Cerebellar nuclear complex (tissue), 1 donor: ENCODE measurements at regions not wholly inside any gene's neighbourhood (a gene's known extent, or its start where the extent isn't known, plus 50 kb on each side); places are given as distances from the start of the nearest gene placed in this dataset.

Experiments
- DNase-seq, 2 experiments: peaks; one replicate each; lab custom pipeline; 2025; lab: John Stamatoyannopoulos, UW

GRCh38 chr6:156416391-156416790 lies 360.8 kb upstream of the ARID1B start:
- DNase-seq = no peak

- no peak for DNase-seq
These were observed 364.0 kb upstream of the ARID1B start for GRCh38 chr6:156413154-156413553.

GRCh38 chr6:156410649-156411048 lies 366.5 kb upstream of the ARID1B start:
- DNase-seq = no peak

GRCh38 chr6:156408655-156409054 lies 368.5 kb upstream of the ARID1B start:
- DNase-seq = no peak

GRCh38 chr6:156407334-156407733 lies 369.8 kb upstream of the ARID1B start:
- no peak for DNase-seq

- DNase-seq = no peak
These were observed 370.5 kb upstream of the ARID1B start for GRCh38 chr6:156406688-156407087.

- DNase-seq = no peak
These were observed 371.1 kb upstream of the ARID1B start for GRCh38 chr6:156406099-156406498.

GRCh38 chr6:156402628-156403027 lies 374.6 kb upstream of the ARID1B start:
- no peak for DNase-seq

- DNase-seq = no peak
These were observed 375.0 kb upstream of the ARID1B start for GRCh38 chr6:156402227-156402626.

- DNase-seq = no peak
These were observed 376.7 kb upstream of the ARID1B start for GRCh38 chr6:156400487-156400886.

GRCh38 chr6:156398966-156399365 lies 378.2 kb upstream of the ARID1B start:
- DNase-seq = no peak

- no peak for DNase-seq
These were observed 378.8 kb upstream of the ARID1B start for GRCh38 chr6:156398371-156398770.

- DNase-seq = no peak
These were observed 380.3 kb upstream of the ARID1B start for GRCh38 chr6:156396791-156397418.

GRCh38 chr6:156396068-156396771 lies 381.0 kb upstream of the ARID1B start:
- DNase-seq = no peak

- no peak for DNase-seq
These were observed 381.9 kb upstream of the ARID1B start for GRCh38 chr6:156395276-156395675.

GRCh38 chr6:156392648-156393047 lies 384.5 kb upstream of the ARID1B start:
- no peak for DNase-seq

- no peak for DNase-seq
These were observed 385.2 kb upstream of the ARID1B start for GRCh38 chr6:156391977-156392376.

- DNase-seq = no peak
These were observed 386.0 kb upstream of the ARID1B start for GRCh38 chr6:156391061-156391672.

GRCh38 chr6:156390621-156391020 lies 386.6 kb upstream of the ARID1B start:
- DNase-seq = no peak

- DNase-seq = no peak
These were observed 387.9 kb upstream of the ARID1B start for GRCh38 chr6:156389296-156389695.

- DNase-seq = no peak
These were observed 389.7 kb upstream of the ARID1B start for GRCh38 chr6:156387472-156387871.

- DNase-seq = no peak
These were observed 394.1 kb upstream of the ARID1B start for GRCh38 chr6:156383059-156383458.
